Central memory CD8-positive, alpha-beta T cell (primary cell): ENCODE measurements at regions not wholly inside any gene's neighbourhood (a gene's known extent, or its start where the extent isn't known, plus 50 kb on each side); places are given as distances from the start of the nearest gene placed in this dataset.

Source experiments
- ATAC-seq: fragments of 150-1000 bp; cut with Tn5 transposase; replicated peaks from 2 replicates; pipeline ENCODE4 v1.10.0; 2022; ENCODE audit warnings: mild to moderate bottlenecking, moderate FRiP score, moderate number of reproducible peaks; ENCODE audit not compliant: poor library complexity, severe bottlenecking; ENCODE audit errors: extremely low read depth
- DNase-seq, 2 donors: peaks; one replicate each; pipeline ENCODE4 v3.0.0; 2021; ENCODE audit warnings: low spot score in 2 of 2
- H3K27ac Mint-ChIP-seq: one replicate; pipeline ENCODE4 v1.8.0; 2022; ENCODE audit warnings: low read depth, mild to moderate bottlenecking, moderate library complexity, mixed read lengths
- H3K27me3 Mint-ChIP-seq: one replicate; pipeline ENCODE4 v1.8.0; 2022; ENCODE audit warnings: mixed read lengths
- H3K36me3 Mint-ChIP-seq: one replicate; pipeline ENCODE4 v1.8.0; 2022; ENCODE audit warnings: mild to moderate bottlenecking, moderate library complexity, mixed read lengths; ENCODE audit not compliant: insufficient read depth
- H3K4me1 Mint-ChIP-seq: one replicate; pipeline ENCODE4 v1.8.0; 2022; ENCODE audit warnings: mixed read lengths
- H3K4me3 Mint-ChIP-seq: one replicate; pipeline ENCODE4 v1.8.0; 2022; ENCODE audit warnings: mild to moderate bottlenecking, moderate library complexity, mixed read lengths
- H3K9me3 Mint-ChIP-seq: one replicate; pipeline ENCODE4 v1.8.0; 2022; ENCODE audit warnings: mixed read lengths

DNA sequence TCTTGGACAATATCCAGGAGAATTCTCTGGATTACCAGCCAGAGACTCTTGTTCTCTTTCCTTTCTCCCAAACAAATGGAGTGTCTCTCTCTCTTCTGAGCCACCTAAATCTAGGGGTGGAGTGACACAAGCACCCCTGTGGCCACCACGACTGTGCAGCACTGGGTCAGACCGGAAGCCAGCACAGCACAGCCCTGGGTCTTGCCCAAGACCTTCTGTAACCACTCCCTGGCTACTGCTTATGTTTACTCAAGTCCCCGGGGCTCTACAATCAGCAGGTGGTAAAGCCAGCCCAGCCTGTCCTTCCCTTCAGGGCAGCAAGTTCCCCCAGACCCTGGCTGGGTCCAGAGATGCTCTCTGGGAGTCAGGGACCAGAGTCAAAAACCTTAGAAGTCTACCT is 110.0 kb upstream of the TUT7 start:
- H3K27ac Mint-ChIP-seq = no peak overlapping the region
- peaks cover 14% of the 10 kb centered on the region for H3K27me3 Mint-ChIP-seq
- DNase-seq = no peak
- H3K4me1 Mint-ChIP-seq = no peaks in the 10 kb centered on the region
- no peak overlapping the region for H3K4me3 Mint-ChIP-seq
- ATAC-seq = no peak
- H3K9me3 Mint-ChIP-seq = no peaks in the 10 kb centered on the region
- no peaks in the 10 kb centered on the region for H3K36me3 Mint-ChIP-seq

GRCh38 chr9:86460216-86461002 is 106.2 kb upstream of the TUT7 start:
- H3K4me1 Mint-ChIP-seq = no peaks in the 10 kb centered on the region
- H3K27me3 Mint-ChIP-seq = no peaks in the 10 kb centered on the region
- no peak overlapping the region for H3K27ac Mint-ChIP-seq
- ATAC-seq (no peak), DNase-seq (no peak)
- H3K4me3 Mint-ChIP-seq = no peak overlapping the region
- no peaks in the 10 kb centered on the region for H3K36me3 Mint-ChIP-seq
- no peaks in the 10 kb centered on the region for H3K9me3 Mint-ChIP-seq

- Mint-ChIP-seq H3K36me3 (no peaks in the 10 kb centered on the region), H3K27me3 (peaks cover 3% of the 10 kb centered on the region), H3K4me1 (no peaks in the 10 kb centered on the region), H3K27ac (no peak overlapping the region), H3K9me3 (no peaks in the 10 kb centered on the region), H3K4me3 (no peak overlapping the region)
- DNase-seq (no peak), ATAC-seq (no peak)
Observed at GRCh38 chr9:86459599-86460155, 105.5 kb upstream of the TUT7 start.

DNA sequence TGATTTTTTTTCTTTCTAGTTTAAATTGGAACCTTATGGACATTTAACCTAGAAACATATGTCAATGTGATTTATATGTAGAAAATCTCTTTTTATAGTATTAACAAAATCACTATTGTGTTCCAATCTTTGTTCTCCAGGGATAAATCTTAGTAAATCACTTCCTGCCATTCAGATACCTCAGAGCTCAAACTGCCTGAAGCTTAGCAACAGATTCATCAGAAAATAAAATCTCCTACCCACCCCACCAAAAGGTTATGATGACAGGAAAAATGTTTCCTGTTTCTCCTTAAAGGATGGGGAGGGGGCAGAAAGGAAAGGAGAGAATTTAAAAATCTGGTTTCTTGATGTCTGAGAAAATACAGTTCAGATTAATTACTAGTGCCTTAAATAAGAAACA is 105.0 kb upstream of the TUT7 start:
- Mint-ChIP-seq H3K4me1 (no peaks in the 10 kb centered on the region), H3K27ac (no peak overlapping the region), H3K27me3 (peaks cover 7% of the 10 kb centered on the region), H3K36me3 (no peaks in the 10 kb centered on the region), H3K4me3 (no peak overlapping the region), H3K9me3 (no peaks in the 10 kb centered on the region)
- ATAC-seq (no peak), DNase-seq (no peak)

GRCh38 chr9:86458191-86458855 is 104.1 kb upstream of the TUT7 start:
- Mint-ChIP-seq H3K4me1 (no peaks in the 10 kb centered on the region), H3K36me3 (no peaks in the 10 kb centered on the region), H3K4me3 (no peak overlapping the region), H3K27ac (no peak overlapping the region), H3K9me3 (no peaks in the 10 kb centered on the region), H3K27me3 (peaks cover 9% of the 10 kb centered on the region)
- DNase-seq = no peak
- ATAC-seq = no peak

DNA sequence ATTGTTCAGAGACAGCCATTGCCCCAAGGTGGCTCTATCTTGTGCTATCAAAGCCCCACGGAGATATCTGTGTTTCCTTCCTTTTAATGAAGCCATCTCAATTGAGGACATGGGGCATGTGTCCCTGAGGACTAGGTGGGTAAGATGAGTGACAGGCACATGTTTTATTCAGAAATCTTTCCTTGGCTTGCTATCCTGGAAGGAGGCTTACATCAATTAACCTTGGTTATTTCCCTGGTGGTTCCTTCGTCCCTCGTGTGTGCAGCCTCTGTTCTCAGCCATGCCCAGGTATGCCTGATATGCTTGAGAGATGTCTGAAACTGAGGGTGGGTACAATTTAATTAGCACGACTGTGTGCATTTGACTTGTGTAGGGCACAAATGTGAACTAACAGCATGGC is 102.2 kb upstream of the TUT7 start:
- no peak overlapping the region for H3K27ac Mint-ChIP-seq

GRCh38 chr9:86454701-86455615 is 100.7 kb upstream of the TUT7 start:
- ATAC-seq = no peak

More for the DNA sequence above, 102.2 kb upstream of the TUT7 start:
- Mint-ChIP-seq H3K27me3 (peaks cover 17% of the 10 kb centered on the region), H3K36me3 (no peaks in the 10 kb centered on the region), H3K9me3 (no peaks in the 10 kb centered on the region), H3K4me3 (no peak overlapping the region), H3K4me1 (no peaks in the 10 kb centered on the region)
- ATAC-seq (no peak), DNase-seq (no peak)

GRCh38 chr9:86452201-86452828 is 98.1 kb upstream of the TUT7 start:
- Mint-ChIP-seq H3K27me3 (peaks cover 26% of the 10 kb centered on the region), H3K9me3 (no peaks in the 10 kb centered on the region), H3K36me3 (no peaks in the 10 kb centered on the region), H3K27ac (no peak overlapping the region), H3K4me3 (no peak overlapping the region), H3K4me1 (no peaks in the 10 kb centered on the region)
- ATAC-seq (no peak), DNase-seq (no peak)

More at GRCh38 chr9:86454701-86455615, 100.7 kb upstream of the TUT7 start:
- Mint-ChIP-seq H3K4me1 (no peaks in the 10 kb centered on the region), H3K4me3 (no peak overlapping the region), H3K36me3 (no peaks in the 10 kb centered on the region), H3K27me3 (peaks cover 17% of the 10 kb centered on the region), H3K9me3 (no peaks in the 10 kb centered on the region), H3K27ac (no peak overlapping the region)
- no peak for DNase-seq

DNA sequence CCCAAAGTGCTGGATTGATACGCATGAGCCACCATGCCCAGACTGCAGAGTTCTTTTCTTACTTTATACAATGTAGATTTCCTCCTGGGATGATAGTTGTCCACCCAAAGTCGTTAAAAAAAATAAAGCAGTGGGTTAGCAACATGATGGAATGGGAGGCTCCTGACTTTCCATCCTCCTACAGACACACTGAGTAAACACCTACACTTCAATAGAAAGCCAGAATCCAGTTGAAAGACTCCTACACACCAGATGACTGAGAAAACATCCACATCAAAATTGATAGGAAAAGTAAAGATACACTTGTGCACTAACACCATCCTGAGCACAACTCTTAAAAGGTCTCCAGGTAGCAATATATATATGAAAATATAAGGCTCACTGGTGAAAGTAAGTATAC is 95.0 kb upstream of the TUT7 start:
- no peak overlapping the region for H3K4me3 Mint-ChIP-seq
- ATAC-seq (no peak), DNase-seq (no peak)
- H3K36me3 Mint-ChIP-seq = no peaks in the 10 kb centered on the region
- no peaks in the 10 kb centered on the region for H3K4me1 Mint-ChIP-seq
- H3K9me3 Mint-ChIP-seq = no peaks in the 10 kb centered on the region
- peaks cover 42% of the 10 kb centered on the region for H3K27me3 Mint-ChIP-seq
- no peak overlapping the region for H3K27ac Mint-ChIP-seq

GRCh38 chr9:86445671-86446070 is 91.5 kb upstream of the TUT7 start:
- Mint-ChIP-seq H3K4me3 (no peak overlapping the region), H3K9me3 (no peaks in the 10 kb centered on the region), H3K36me3 (no peaks in the 10 kb centered on the region), H3K4me1 (no peaks in the 10 kb centered on the region), H3K27ac (no peak overlapping the region), H3K27me3 (peaks cover 59% of the 10 kb centered on the region)
- DNase-seq (no peak), ATAC-seq (no peak)

- Mint-ChIP-seq H3K27ac (no peak overlapping the region), H3K36me3 (no peaks in the 10 kb centered on the region), H3K4me3 (no peak overlapping the region), H3K27me3 (peaks cover 59% of the 10 kb centered on the region), H3K9me3 (no peaks in the 10 kb centered on the region), H3K4me1 (no peaks in the 10 kb centered on the region)
- ATAC-seq (no peak), DNase-seq (no peak)
Observed at GRCh38 chr9:86443992-86444391, 89.8 kb upstream of the TUT7 start.
